Psoas muscle (tissue), 7 donors: ENCODE measurements at regions not wholly inside any gene's neighbourhood (a gene's known extent, or its start where the extent isn't known, plus 50 kb on each side); places are given as distances from the start of the nearest gene placed in this dataset.

Experiments
- ATAC-seq, 4 donors: fragments of 200-7000 bp; cut with Tn5 transposase; one replicate each; pipeline ENCODE4 v1.9.1; 2020; ENCODE audit warnings: moderate library complexity in 3 of 4, mild to moderate bottlenecking in 2 of 4
- DNase-seq, 2 donors: peaks; one replicate each; pipeline ENCODE4 v3.0.0-alpha.2; 2020
- H3K27ac ChIP-seq: fragments of 200-600 bp; one replicate; pipeline ENCODE4 v1.8.0; 2022
- H3K27me3 ChIP-seq, 3 donors: fragments of 200-600 bp in 1 of 3; one replicate each; pipeline versions ENCODE4 v1.6.1 to v1.8.0; 2013 to 2022; ENCODE audit warnings: low read length in 2 of 3, mild to moderate bottlenecking in 2 of 3, moderate library complexity in 1 of 3; ENCODE audit not compliant: insufficient read depth in 3 of 3
- H3K36me3 ChIP-seq, 2 donors: fragments of 200-600 bp in 1 of 2; one replicate each; pipeline versions ENCODE4 v1.6.1 to v1.8.0; 2013 to 2022; ENCODE audit warnings: low read depth in 1 of 2, mild to moderate bottlenecking in 1 of 2, moderate library complexity in 1 of 2; ENCODE audit not compliant: insufficient read depth in 1 of 2
- H3K4me1 ChIP-seq: fragments of 200-600 bp; one replicate; pipeline ENCODE4 v1.8.0; 2022
- H3K4me3 ChIP-seq: fragments of 200-600 bp; one replicate; pipeline ENCODE4 v1.8.0; 2022; ENCODE audit warnings: mild to moderate bottlenecking
- H3K9me3 ChIP-seq: fragments of 200-600 bp; one replicate; pipeline ENCODE4 v1.8.0; 2022
- WGBS, 3 donors: extraction: QIAGEN DNeasy Blood & Tissue Kit; methylation state at CpG; one replicate each; pipeline versions ENCODE4 v1.1.6 to v1.1.7; 2013; 5-methylcytosine and 5-hydroxymethylcytosine counted together
- intact Hi-C, 2 donors: fragments of 100-400 bp; cut with DNase I; formaldehyde crosslinking; loops; one replicate each; pipeline versions ENCODE4 v1.11.0 to v1.14.2; 2022
- TF ChIP-seq, protein P1 (sequence below): fragments of 200-600 bp; IDR thresholded peaks from one replicate; pipeline ENCODE4 v1.8.0; 2022; ENCODE audit warnings: antibody characterized with exemption
- donor health status: healthy with polysubstance abuse.
- donor health status: DM: no; HTN: no; CAD: no; lungs with moderate emphysema.
- donor health status: Bipolar disorder and iron deficiency.
- donor health status: healthy.
- donor health status: DM: yes; HTN: yes; CAD: no.
- donor health status: DM: no; HTN: no; CAD: no.
- donor health status: DM: yes; HTN: yes; CAD: no.

DNA sequence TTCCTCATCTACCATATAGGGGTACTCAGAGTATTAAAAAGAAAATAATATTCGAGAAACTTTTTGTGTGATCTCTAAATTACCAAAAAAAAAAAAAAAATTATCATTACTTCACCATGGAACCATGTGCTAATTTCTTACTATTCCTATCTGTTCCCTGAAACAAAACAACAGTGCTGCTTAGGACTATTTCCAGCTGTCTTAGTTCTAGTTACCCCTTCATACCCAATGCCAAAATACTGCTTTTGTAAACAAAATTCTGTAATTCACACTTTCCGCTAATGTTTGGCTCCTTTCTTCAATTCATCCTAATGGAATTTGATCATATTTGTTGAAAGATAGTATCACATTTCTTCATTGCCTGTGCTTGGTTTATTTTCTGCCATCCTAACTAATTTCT is 470.2 kb downstream of the BTG1 start:
- DNase-seq (no peak), ATAC-seq (no peak)
- H3K36me3 ChIP-seq, result no peaks in the 10 kb centered on the region
- no peaks in the 10 kb centered on the region for H3K4me1 ChIP-seq
- no peaks in the 10 kb centered on the region for H3K27me3 ChIP-seq
- 52 to 72% (median 59%) methylated on average over 2 of the region's 2 CpGs for WGBS, 3 donors
- H3K4me3 ChIP-seq, result no peak overlapping the region
- H3K27ac ChIP-seq, result no peak overlapping the region
- no peaks in the 10 kb centered on the region for H3K9me3 ChIP-seq
- intact Hi-C loops, result no loop called here
- TF ChIP-seq, protein P1, sequence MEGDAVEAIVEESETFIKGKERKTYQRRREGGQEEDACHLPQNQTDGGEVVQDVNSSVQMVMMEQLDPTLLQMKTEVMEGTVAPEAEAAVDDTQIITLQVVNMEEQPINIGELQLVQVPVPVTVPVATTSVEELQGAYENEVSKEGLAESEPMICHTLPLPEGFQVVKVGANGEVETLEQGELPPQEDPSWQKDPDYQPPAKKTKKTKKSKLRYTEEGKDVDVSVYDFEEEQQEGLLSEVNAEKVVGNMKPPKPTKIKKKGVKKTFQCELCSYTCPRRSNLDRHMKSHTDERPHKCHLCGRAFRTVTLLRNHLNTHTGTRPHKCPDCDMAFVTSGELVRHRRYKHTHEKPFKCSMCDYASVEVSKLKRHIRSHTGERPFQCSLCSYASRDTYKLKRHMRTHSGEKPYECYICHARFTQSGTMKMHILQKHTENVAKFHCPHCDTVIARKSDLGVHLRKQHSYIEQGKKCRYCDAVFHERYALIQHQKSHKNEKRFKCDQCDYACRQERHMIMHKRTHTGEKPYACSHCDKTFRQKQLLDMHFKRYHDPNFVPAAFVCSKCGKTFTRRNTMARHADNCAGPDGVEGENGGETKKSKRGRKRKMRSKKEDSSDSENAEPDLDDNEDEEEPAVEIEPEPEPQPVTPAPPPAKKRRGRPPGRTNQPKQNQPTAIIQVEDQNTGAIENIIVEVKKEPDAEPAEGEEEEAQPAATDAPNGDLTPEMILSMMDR, result no peak

DNA sequence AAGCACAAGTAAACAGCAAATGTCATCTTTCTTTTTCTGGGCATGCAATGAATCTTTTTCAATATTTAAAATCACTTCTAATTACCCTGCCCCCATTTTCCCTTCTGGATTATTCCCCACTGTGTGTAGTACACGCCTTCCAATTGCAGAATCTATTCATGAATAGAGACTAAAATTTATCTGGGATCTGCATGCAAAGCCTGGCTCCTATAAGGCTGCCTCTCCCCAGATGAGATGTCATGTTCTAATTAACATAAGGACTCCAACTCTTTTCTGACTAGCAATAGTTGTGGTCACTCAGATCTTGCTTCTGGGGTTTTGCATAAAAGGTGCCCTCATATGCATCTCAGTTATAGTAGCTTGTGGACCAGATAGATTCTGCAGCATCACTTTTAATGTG is 473.5 kb downstream of the BTG1 start:
- Histone ChIP-seq H3K4me1 (no peaks in the 10 kb centered on the region), H3K36me3 (no peaks in the 10 kb centered on the region), H3K4me3 (no peak overlapping the region), H3K9me3 (peaks cover 8% of the 10 kb centered on the region), H3K27me3 (no peaks in the 10 kb centered on the region), H3K27ac (no peak overlapping the region)
- WGBS, 3 donors, result 56 to 68% (median 57%) methylated on average over 1 of the region's 1 CpG
- DNase-seq (no peak), ATAC-seq (no peak)
- intact Hi-C loops, result no loop called here
- TF ChIP-seq, protein P1, result no peak

GRCh38 chr12:91667694-91668093 is 478.0 kb downstream of the BTG1 start:
- Histone ChIP-seq H3K27me3 (no peaks in the 10 kb centered on the region), H3K27ac (no peak overlapping the region), H3K4me1 (no peaks in the 10 kb centered on the region), H3K4me3 (no peak overlapping the region), H3K36me3 (no peaks in the 10 kb centered on the region), H3K9me3 (peaks cover 8% of the 10 kb centered on the region)
- ATAC-seq (no peak), DNase-seq (no peak)
- 57 to 60% (median 58%) methylated on average over 2 of the region's 2 CpGs for WGBS, 3 donors
- intact Hi-C loops, result loop anchor here in 1 of 2 donors (5.0 kb wide), 1 partner anchor 35 kb away; no protein-coding TSS in a partner anchor
- TF ChIP-seq, protein P1, result no peak

- TF ChIP-seq, protein P1, result no peak
- WGBS, 3 donors, result 70 to 74% (median 70%) methylated on average over 4 of the region's 4 CpGs
- Histone ChIP-seq H3K4me1 (no peaks in the 10 kb centered on the region), H3K27ac (no peak overlapping the region), H3K4me3 (no peak overlapping the region), H3K27me3 (no peaks in the 10 kb centered on the region), H3K36me3 (no peaks in the 10 kb centered on the region), H3K9me3 (peaks cover 1% of the 10 kb centered on the region)
- intact Hi-C loops, result no loop called here
- no peak for DNase-seq
- ATAC-seq, result no peak
Measured at GRCh38 chr12:91663744-91664143, 481.1 kb upstream of the DCN start.

DNA sequence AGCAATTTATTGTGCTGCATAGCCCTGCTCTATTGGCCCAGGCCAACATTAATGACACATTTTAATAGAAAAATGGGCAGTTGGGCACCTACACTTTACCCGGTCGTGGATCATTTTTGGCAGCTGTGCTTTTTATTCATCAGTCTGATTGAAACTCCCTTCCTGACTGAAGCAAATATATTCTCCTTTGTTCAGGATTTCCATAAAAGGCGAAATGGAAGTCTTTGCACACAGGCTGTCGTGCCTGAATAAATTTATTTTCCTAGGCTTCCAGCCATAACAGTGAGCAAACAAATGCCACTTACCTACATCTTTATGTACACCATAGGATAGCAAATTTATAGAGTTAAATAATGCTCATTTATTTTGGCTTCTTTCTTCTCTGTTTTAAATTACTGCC is 480.7 kb upstream of the DCN start:
- H3K4me3 ChIP-seq, result no peak overlapping the region
- intact Hi-C loops, result no loop called here
- H3K27ac ChIP-seq, result no peak overlapping the region
- no peak for ATAC-seq
- TF ChIP-seq, protein P1, result no peak
- H3K4me1 ChIP-seq, result no peaks in the 10 kb centered on the region
- no peaks in the 10 kb centered on the region for H3K9me3 ChIP-seq
- no peak for DNase-seq
- 50 to 66% (median 55%) methylated on average over 4 of the region's 4 CpGs for WGBS, 3 donors
- H3K27me3 ChIP-seq, result no peaks in the 10 kb centered on the region
- H3K36me3 ChIP-seq, result no peaks in the 10 kb centered on the region
